ENCODE measurements at regions not wholly inside any gene's neighbourhood (a gene's known extent, or its start where the extent isn't known, plus 50 kb on each side); places are given as distances from the start of the nearest gene placed in this dataset.

- no peak for TF ChIP-seq CTCF (IDR thresholded peaks at IDR 0.05)
- TF ChIP-seq POLR2A (IDR thresholded peaks at IDR 0.05), result no peak
Measured at GRCh38 chr5:108636135-108636853, 111.4 kb upstream of the FER start.

All from lower leg skin (tissue), 3 donors.